H1 (cell line): ENCODE measurements at regions not wholly inside any gene's neighbourhood (a gene's known extent, or its start where the extent isn't known, plus 50 kb on each side); places are given as distances from the start of the nearest gene placed in this dataset.

ENCODE experiments used
- CHD2 ChIP-seq: IDR thresholded peaks from 2 replicates; pipeline ENCODE4 v1.6.1; 2012; ENCODE audit warnings: low read length, improper control_type of control experiment
- CTCF ChIP-seq, 3 experiments: IDR thresholded peaks; 1 replicate in 2 of 3; 2 replicates in 1 of 3; pipeline versions ENCODE4 v1.5.1 to v1.6.1; 2011; ENCODE audit warnings: low read length in 3 of 3, mild to moderate bottlenecking in 3 of 3, inconsistent platforms in 2 of 3, low read depth in 1 of 3, moderate library complexity in 1 of 3; ENCODE audit not compliant: insufficient read depth in 1 of 3; ENCODE audit errors: control extremely low read depth in 1 of 3
- EGR1 ChIP-seq: IDR thresholded peaks from 2 replicates; pipeline ENCODE4 v1.6.1; 2011; ENCODE audit warnings: low read depth, low read length, borderline replicate concordance
- FOSL1 ChIP-seq: IDR thresholded peaks from 2 replicates; pipeline ENCODE4 v1.6.1; 2011; ENCODE audit warnings: mild to moderate bottlenecking, low read depth, low read length, moderate library complexity; ENCODE audit not compliant: insufficient read depth
- GABPA ChIP-seq: IDR thresholded peaks from 2 replicates; pipeline ENCODE4 v1.6.1; 2011; ENCODE audit warnings: mild to moderate bottlenecking, low read length, moderate library complexity, borderline replicate concordance; ENCODE audit not compliant: insufficient read depth
- NRF1 ChIP-seq: IDR thresholded peaks from 2 replicates; pipeline ENCODE4 v1.6.1; 2011; ENCODE audit warnings: mild to moderate bottlenecking, low read depth, low read length, improper control_type of control experiment
- PHF8 ChIP-seq: fragments of 200-600 bp; sonication (generic); conservative IDR thresholded peaks from 2 replicates; pipeline ENCODE4 v1.7.1; 2012; ENCODE audit warnings: low read depth, mild to moderate bottlenecking, inconsistent platforms, low read length, moderate library complexity
- POLR2AphosphoS5 ChIP-seq: IDR thresholded peaks from 2 replicates; pipeline ENCODE4 v1.6.1; 2011; ENCODE audit warnings: low read depth, low read length
- RAD21 ChIP-seq, 2 experiments: IDR thresholded peaks in 1 of 2; conservative IDR thresholded peaks in 1 of 2; 2 replicates each; pipeline ENCODE4 v1.6.1; 2011; ENCODE audit warnings: low read depth in 2 of 2, low read length in 2 of 2, improper control_type of control experiment in 1 of 2, inconsistent platforms in 1 of 2, mild to moderate bottlenecking in 1 of 2, moderate library complexity in 1 of 2
- RXRA ChIP-seq: IDR thresholded peaks from 2 replicates; pipeline ENCODE4 v1.6.1; 2011; ENCODE audit warnings: low read depth, mild to moderate bottlenecking, low read length, moderate library complexity; ENCODE audit not compliant: insufficient read depth
- SIN3A ChIP-seq, 2 experiments: IDR thresholded peaks in 1 of 2; conservative IDR thresholded peaks in 1 of 2; 2 replicates each; pipeline ENCODE4 v1.6.1; 2011 to 2012; ENCODE audit warnings: low read length in 2 of 2, improper control_type of control experiment in 1 of 2, low read depth in 1 of 2, mild to moderate bottlenecking in 1 of 2
- TAF1 ChIP-seq: IDR thresholded peaks from 2 replicates; pipeline ENCODE4 v1.6.1; 2011; ENCODE audit warnings: mild to moderate bottlenecking, low read depth, low read length
- TCF12 ChIP-seq: IDR thresholded peaks from 2 replicates; pipeline ENCODE4 v1.6.1; 2011; ENCODE audit warnings: low read depth, mild to moderate bottlenecking, low read length
- ZNF274 ChIP-seq: IDR thresholded peaks from 2 replicates; pipeline ENCODE4 v1.7.0; 2012; ENCODE audit warnings: low read length, borderline replicate concordance; ENCODE audit errors: extremely low read depth

GRCh38 chr9:86534572-86535258 lies 180.5 kb upstream of the TUT7 start:
- TF ChIP-seq POLR2AphosphoS5 (no peak), CTCF (IDR thresholded peaks at IDR 0.05; ENCODE audit: control extremely low read depth in 1 of 3, insufficient read depth in 1 of 3, low read depth in 1 of 3, low read length in 3 of 3) (no peak), ZNF274 (no peak), TCF12 (no peak), PHF8 (no peak), RXRA (no peak), EGR1 (no peak), RAD21 (IDR thresholded peaks at IDR 0.05 in 1 of 2, conservative IDR thresholded peaks at IDR 0.05 in 1 of 2; ENCODE audit: low read depth in 2 of 2, low read length in 2 of 2) (no peak), SIN3A (conservative IDR thresholded peaks at IDR 0.05 in 1 of 2, IDR thresholded peaks at IDR 0.05 in 1 of 2; ENCODE audit: low read depth in 1 of 2, low read length in 2 of 2) (no peak), FOSL1 (no peak), GABPA (no peak), NRF1 (no peak), CHD2 (no peak), TAF1 (no peak)
